DND-41 (cell line): ENCODE measurements at regions not wholly inside any gene's neighbourhood (a gene's known extent, or its start where the extent isn't known, plus 50 kb on each side); places are given as distances from the start of the nearest gene placed in this dataset.

ENCODE experiments used
- ATAC-seq: fragments of 200-7000 bp; cut with Tn5 transposase; 3 replicates; pipeline ENCODE4 v1.9.1; 2021; ENCODE audit warnings: low read depth; ENCODE audit not compliant: insufficient read depth
- DNase-seq: peaks from one replicate; pipeline ENCODE4 v3.0.0-alpha.2; 2020
- H2AFZ ChIP-seq: 2 replicates; pipeline ENCODE4 v1.6.0; 2012; ENCODE audit warnings: low read depth, low read length
- H3K27ac ChIP-seq: 2 replicates; pipeline ENCODE4 v1.5.1; 2012; ENCODE audit warnings: low read length, inconsistent platforms
- H3K27me3 ChIP-seq: fragments of 200-600 bp; sonication (generic); 2 replicates; pipeline ENCODE4 v1.6.0; 2012; ENCODE audit warnings: low read length, mild to moderate bottlenecking, inconsistent platforms; ENCODE audit not compliant: insufficient read depth, poor library complexity
- H3K36me3 ChIP-seq: 2 replicates; pipeline ENCODE4 v1.5.1; 2012; ENCODE audit warnings: low read length, inconsistent platforms; ENCODE audit not compliant: insufficient read depth
- H3K4me1 ChIP-seq: 2 replicates; pipeline ENCODE4 v1.5.1; 2012; ENCODE audit warnings: mild to moderate bottlenecking, low read length; ENCODE audit not compliant: insufficient read depth
- H3K4me2 ChIP-seq: 2 replicates; pipeline ENCODE4 v1.6.0; 2012; ENCODE audit warnings: mild to moderate bottlenecking, moderate library complexity, low read length, inconsistent platforms; ENCODE audit not compliant: insufficient read depth
- H3K4me3 ChIP-seq, 2 experiments: fragments of 200-600 bp in 1 of 2; shearing (Covaris generic) in 1 of 2; 2 replicates each; pipeline ENCODE4 v1.5.1; 2012 to 2016; ENCODE audit warnings: inconsistent platforms in 2 of 2, low read length in 2 of 2, mild to moderate bottlenecking in 2 of 2, low read depth in 1 of 2, moderate library complexity in 1 of 2
- H3K79me2 ChIP-seq: 2 replicates; pipeline ENCODE4 v1.6.0; 2012; ENCODE audit warnings: low read length, inconsistent platforms; ENCODE audit not compliant: insufficient read depth
- H3K9ac ChIP-seq: 2 replicates; pipeline ENCODE4 v1.6.0; 2012; ENCODE audit warnings: low read depth, mild to moderate bottlenecking, inconsistent platforms, low read length, moderate library complexity
- H3K9me3 ChIP-seq: 2 replicates; pipeline ENCODE4 v1.5.1; 2012; ENCODE audit warnings: low read length, moderate library complexity, mild to moderate bottlenecking, inconsistent platforms; ENCODE audit not compliant: insufficient read depth, severe bottlenecking
- H4K20me1 ChIP-seq: 2 replicates; pipeline ENCODE4 v1.6.0; 2012; ENCODE audit warnings: low read length; ENCODE audit not compliant: insufficient read depth
- EZH2 ChIP-seq: IDR thresholded peaks from 3 replicates; pipeline ENCODE4 v1.6.1; 2012; ENCODE audit warnings: borderline replicate concordance, low read depth, mild to moderate bottlenecking, moderate library complexity, low read length, inconsistent platforms; ENCODE audit not compliant: severe bottlenecking
- TF ChIP-seq, protein P1 (sequence below): IDR thresholded peaks from 2 replicates; pipeline ENCODE4 v1.5.1; 2012; ENCODE audit warnings: borderline replicate concordance, low read length, moderate library complexity, mild to moderate bottlenecking; ENCODE audit not compliant: poor library complexity, severe bottlenecking; ENCODE audit errors: extremely low read depth

GRCh38 chr3:180829409-180830405 lies 82.8 kb upstream of the FXR1 start:
- Histone ChIP-seq H3K9ac (no peak overlapping the region), H3K36me3 (no peaks in the 10 kb centered on the region), H3K4me1 (no peaks in the 10 kb centered on the region), H3K79me2 (no peaks in the 10 kb centered on the region), H4K20me1 (no peaks in the 10 kb centered on the region), H3K27ac (no peak overlapping the region), H3K27me3 (no peaks in the 10 kb centered on the region), H3K9me3 (no peaks in the 10 kb centered on the region), H3K4me3 (no peak overlapping the region), H3K4me2 (no peak overlapping the region), H2AFZ (no peak overlapping the region)
- no peak for TF ChIP-seq EZH2
- TF ChIP-seq, protein P1, sequence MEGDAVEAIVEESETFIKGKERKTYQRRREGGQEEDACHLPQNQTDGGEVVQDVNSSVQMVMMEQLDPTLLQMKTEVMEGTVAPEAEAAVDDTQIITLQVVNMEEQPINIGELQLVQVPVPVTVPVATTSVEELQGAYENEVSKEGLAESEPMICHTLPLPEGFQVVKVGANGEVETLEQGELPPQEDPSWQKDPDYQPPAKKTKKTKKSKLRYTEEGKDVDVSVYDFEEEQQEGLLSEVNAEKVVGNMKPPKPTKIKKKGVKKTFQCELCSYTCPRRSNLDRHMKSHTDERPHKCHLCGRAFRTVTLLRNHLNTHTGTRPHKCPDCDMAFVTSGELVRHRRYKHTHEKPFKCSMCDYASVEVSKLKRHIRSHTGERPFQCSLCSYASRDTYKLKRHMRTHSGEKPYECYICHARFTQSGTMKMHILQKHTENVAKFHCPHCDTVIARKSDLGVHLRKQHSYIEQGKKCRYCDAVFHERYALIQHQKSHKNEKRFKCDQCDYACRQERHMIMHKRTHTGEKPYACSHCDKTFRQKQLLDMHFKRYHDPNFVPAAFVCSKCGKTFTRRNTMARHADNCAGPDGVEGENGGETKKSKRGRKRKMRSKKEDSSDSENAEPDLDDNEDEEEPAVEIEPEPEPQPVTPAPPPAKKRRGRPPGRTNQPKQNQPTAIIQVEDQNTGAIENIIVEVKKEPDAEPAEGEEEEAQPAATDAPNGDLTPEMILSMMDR, result no peak
- DNase-seq (no peak), ATAC-seq (no peak)

GRCh38 chr3:180835501-180835900 lies 77.0 kb upstream of the FXR1 start:
- no peak for ATAC-seq
- no peak overlapping the region for H3K4me2 ChIP-seq
- DNase-seq, result no peak
- no peak overlapping the region for H3K27ac ChIP-seq
- no peaks in the 10 kb centered on the region for H3K9me3 ChIP-seq
- no peak overlapping the region for H3K9ac ChIP-seq
- no peaks in the 10 kb centered on the region for H3K79me2 ChIP-seq
- H3K4me1 ChIP-seq, result no peaks in the 10 kb centered on the region
- no peak for TF ChIP-seq EZH2
- TF ChIP-seq, protein P1, result no peak
- H3K27me3 ChIP-seq, result no peaks in the 10 kb centered on the region
- H2AFZ ChIP-seq, result no peak overlapping the region
- no peaks in the 10 kb centered on the region for H3K36me3 ChIP-seq
- no peak overlapping the region for H3K4me3 ChIP-seq
- H4K20me1 ChIP-seq, result no peaks in the 10 kb centered on the region

DNA sequence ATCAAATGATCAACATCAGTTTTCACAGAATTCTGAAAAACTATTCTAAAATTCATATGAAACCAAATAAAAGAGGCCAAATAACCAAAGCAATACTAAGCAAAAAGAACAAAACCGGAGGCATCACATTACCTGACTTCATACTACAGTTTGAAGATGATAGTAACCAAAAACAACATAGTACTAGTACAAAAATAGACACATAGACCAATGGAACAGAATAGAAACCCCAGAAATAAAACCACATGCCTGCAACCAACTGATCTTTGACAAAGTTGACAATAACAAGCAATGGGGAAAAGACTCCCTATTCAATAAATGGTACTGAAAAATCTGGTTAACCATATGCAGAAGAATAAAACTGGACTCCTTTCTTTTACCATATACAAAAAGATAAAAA lies 75.7 kb upstream of the FXR1 start:
- Histone ChIP-seq H2AFZ (no peak overlapping the region), H3K9me3 (no peaks in the 10 kb centered on the region), H3K36me3 (no peaks in the 10 kb centered on the region), H3K27me3 (no peaks in the 10 kb centered on the region), H4K20me1 (no peaks in the 10 kb centered on the region), H3K9ac (no peak overlapping the region), H3K4me3 (no peak overlapping the region), H3K27ac (no peak overlapping the region), H3K79me2 (no peaks in the 10 kb centered on the region), H3K4me1 (no peaks in the 10 kb centered on the region), H3K4me2 (no peak overlapping the region)
- TF ChIP-seq, protein P1, result no peak
- no peak for TF ChIP-seq EZH2
- DNase-seq (no peak), ATAC-seq (no peak)
